OCI-LY1 (cell line): ENCODE measurements at regions not wholly inside any gene's neighbourhood (a gene's known extent, or its start where the extent isn't known, plus 50 kb on each side); places are given as distances from the start of the nearest gene placed in this dataset.

Experiments used
- EZH2 ChIP-seq: fragments of 200-600 bp; sonication (generic), shearing (Covaris generic); IDR thresholded peaks from 2 replicates; pipeline ENCODE4 v1.8.0; 2017; ENCODE audit warnings: borderline replicate concordance, mixed run types, mild to moderate bottlenecking, antibody characterized with exemption, low read length, moderate library complexity, mixed read lengths
- TF ChIP-seq, protein P1 (sequence below): fragments of 200-600 bp; sonication (generic), shearing (Covaris generic); IDR thresholded peaks from 2 replicates; pipeline ENCODE4 v1.5.1; 2017; ENCODE audit warnings: mild to moderate bottlenecking, antibody characterized with exemption, low read length, moderate library complexity, mixed read lengths

DNA sequence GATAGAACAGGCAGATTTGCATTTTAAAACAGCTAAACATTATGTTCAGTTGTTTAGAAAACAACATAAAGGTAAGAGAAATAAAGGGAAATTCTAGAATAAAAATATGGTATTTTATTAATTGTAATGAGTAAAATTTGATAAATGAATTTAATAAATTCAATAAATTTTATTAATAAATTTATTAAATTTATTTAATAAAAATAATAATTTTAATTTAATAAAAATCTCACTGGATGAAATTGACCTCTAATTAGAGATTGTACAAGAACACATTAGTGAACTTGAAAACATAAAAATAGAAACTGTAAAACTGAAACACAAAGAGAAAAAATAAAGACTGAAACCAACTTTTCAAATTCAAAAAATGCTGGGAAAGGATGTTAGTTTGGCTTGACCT is 605.7 kb upstream of the LRRC4C start:
- TF ChIP-seq, protein P1, sequence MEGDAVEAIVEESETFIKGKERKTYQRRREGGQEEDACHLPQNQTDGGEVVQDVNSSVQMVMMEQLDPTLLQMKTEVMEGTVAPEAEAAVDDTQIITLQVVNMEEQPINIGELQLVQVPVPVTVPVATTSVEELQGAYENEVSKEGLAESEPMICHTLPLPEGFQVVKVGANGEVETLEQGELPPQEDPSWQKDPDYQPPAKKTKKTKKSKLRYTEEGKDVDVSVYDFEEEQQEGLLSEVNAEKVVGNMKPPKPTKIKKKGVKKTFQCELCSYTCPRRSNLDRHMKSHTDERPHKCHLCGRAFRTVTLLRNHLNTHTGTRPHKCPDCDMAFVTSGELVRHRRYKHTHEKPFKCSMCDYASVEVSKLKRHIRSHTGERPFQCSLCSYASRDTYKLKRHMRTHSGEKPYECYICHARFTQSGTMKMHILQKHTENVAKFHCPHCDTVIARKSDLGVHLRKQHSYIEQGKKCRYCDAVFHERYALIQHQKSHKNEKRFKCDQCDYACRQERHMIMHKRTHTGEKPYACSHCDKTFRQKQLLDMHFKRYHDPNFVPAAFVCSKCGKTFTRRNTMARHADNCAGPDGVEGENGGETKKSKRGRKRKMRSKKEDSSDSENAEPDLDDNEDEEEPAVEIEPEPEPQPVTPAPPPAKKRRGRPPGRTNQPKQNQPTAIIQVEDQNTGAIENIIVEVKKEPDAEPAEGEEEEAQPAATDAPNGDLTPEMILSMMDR, result no peak
- no peak for TF ChIP-seq EZH2
